NT2/D1 (cell line): ENCODE measurements at regions not wholly inside any gene's neighbourhood (a gene's known extent, or its start where the extent isn't known, plus 50 kb on each side); places are given as distances from the start of the nearest gene placed in this dataset.

Source experiments
- SUZ12 ChIP-seq: IDR thresholded peaks from 2 replicates; pipeline ENCODE4 v1.6.1; 2011; ENCODE audit not compliant: insufficient read length, insufficient read depth; ENCODE audit errors: extremely low read depth
- YY1 ChIP-seq: IDR thresholded peaks from 2 replicates; pipeline ENCODE4 v1.6.1; 2011; ENCODE audit not compliant: insufficient read length, insufficient read depth
- ZNF274 ChIP-seq: IDR thresholded peaks from 2 replicates; pipeline ENCODE4 v1.6.1; 2011; ENCODE audit warnings: mild to moderate bottlenecking, low read depth, low read length

DNA sequence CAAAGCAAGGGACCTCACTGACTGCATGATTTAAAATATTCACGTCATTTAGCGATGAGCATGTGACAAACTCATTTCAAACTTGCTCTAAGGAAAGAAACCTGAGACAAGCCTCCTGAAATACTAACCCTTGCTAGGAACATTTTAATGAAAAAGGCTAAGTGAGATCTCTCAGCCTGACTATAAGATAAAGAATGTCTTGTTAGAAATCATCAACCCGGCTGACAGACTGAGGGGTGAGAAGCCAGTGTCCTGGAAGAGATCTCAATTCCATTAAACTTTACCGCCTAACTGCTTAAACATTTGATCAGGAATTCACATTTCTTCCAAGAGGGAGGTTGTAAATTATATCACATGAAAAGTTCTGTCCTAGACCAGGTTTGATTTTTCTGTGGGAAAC, 274.8 kb upstream of the EXOC2 start:
- TF ChIP-seq SUZ12: no peak
- no peak for TF ChIP-seq YY1
- no peak for TF ChIP-seq ZNF274
